HG02588 (cell line): ENCODE measurements at regions not wholly inside any gene's neighbourhood (a gene's known extent, or its start where the extent isn't known, plus 50 kb on each side); places are given as distances from the start of the nearest gene placed in this dataset.
"Not testable (repeated sequence)": the region's sequence is repeated elsewhere in the genome, so short reads cannot be mapped to it uniquely, and the experiment has no call there.

Experiments used
- ATAC-seq: cut with Tn5 transposase; IDR thresholded peaks from one replicate; pipeline ENCODE4 v1.9.1; 2021; ENCODE audit warnings: mild to moderate bottlenecking, moderate library complexity; ENCODE audit not compliant: unreplicated experiment

DNA sequence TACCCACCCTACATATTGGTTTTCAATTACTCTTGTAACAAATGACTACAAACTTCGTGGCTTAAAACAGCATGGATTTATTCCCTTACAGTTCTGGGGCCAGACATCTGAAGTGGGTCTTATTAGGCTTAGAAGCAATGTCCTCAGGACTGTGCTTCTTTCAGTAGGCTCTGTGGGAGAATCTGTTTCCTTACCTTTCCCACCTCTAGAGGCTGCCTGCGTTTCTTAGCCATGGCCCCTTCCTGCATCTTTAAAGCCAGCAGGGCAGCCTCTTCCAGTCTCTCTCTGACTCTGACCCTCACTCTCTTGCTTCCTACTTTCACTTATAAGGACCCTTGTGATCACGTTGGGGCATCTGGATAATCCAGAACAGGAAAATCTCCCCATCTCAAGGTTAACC, 252.5 kb upstream of the PGRMC2 start:
- ATAC-seq: no peak

DNA sequence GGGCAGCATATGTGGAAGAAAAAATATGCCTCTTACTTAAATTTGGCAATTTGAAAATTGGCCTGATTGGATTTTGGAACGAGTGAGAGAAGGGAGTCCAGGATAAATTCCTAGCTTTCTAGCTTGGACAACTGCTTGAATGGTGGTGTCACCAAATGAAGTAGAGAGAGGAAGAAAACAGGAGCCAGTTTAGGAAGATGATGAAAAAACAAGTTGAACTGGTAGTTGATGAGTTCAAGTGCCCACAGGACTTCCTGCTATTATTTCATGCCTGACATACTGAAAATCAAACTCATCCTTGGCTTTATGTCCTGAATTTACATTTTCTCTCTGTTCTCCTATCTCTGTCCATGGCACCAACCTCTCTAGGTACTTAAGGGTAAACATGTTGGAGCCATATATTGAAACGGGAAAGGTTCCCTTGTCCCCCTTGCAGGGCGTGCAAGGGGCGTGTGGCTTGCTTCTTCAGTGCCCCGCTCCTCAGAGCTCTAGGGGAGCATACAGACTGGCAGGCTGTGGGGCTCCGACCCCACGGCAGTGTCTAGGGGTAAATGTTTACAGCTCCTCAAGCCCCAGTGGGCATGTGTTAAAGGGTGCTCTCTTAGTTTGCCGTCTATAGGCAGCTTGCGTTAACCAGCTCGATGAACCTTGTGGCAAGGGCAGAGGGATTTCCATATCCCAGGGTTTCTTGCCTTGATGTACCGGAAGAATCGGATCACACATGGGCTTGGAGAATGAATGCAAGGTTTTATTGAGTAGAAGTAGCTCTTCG, 250.7 kb upstream of the PGRMC2 start:
- ATAC-seq: no peak

DNA sequence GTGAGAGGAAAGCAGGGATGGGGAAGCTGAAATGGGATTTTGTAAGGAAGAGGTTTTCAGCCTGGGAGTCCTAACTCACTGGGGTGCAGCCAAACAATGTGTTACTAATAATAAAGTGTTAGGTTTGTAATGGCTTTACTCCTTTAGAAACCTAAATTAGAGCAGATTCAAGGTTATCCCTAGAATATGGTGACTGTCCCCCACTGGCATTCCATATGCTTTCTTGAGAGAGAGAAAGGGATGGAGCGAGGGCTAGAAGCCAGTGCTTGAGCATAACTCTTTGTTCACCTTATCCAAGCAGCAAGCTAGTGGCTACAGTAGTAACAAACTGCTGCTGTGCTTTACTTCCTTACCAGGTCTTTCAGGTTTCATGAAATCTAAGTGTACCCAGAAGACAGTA, 249.1 kb upstream of the PGRMC2 start:
- ATAC-seq: no peak

DNA sequence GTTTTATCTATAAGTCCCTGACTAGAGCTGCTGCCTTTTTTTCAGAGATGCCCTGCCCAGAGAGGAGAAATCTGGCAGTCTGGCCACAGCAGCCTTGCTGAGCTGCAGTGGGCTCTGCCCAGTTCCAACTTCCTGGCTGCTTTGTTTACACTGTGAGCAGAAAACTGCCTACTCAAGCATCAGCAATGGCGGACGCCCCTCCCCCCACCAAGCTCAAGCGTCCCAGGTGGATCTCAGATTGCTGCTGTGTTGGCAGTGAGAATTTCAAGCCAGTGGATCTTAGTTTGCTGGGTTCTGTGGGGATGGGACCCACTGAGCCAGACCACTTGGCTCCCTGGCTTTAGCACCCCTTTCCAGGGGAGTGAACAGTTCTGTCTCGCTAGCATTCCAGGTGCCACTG, 247.9 kb upstream of the PGRMC2 start:
- not testable (repeated sequence) for ATAC-seq

DNA sequence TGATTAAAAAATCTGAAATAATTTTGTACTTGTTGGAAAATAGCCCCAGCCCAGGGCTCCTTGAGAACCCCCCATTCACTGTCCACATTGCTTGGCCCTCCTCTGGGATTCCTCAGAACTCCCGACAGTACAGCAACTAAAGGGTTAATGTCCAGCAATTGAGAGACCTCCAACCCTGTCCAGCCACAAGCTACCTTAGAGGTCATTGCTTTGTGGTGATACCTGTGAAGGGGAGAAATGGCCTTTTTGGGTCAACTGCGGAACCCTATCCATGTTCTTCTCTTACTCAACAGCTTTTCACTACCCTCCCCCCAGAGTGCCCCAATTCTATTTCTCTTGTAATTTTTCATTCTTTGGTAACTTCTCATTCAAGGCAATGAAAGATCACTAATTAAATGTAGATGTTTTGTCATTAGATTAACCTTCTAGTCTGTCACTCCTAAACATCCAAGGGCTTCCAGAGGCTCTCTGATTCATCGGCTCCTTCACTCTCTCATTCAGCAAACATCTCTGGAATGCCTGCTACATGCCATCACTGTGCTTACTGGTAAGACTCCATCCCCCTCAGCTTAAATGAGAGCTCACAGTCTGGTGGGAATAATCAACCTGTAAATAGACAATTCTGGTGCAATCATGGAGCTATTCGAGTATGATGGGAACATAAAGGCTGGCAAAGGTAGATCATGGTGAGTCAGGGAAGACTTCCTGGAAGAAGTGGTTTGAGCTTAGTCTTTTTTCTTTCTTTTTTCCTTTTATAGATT, 241.4 kb upstream of the PGRMC2 start:
- no peak for ATAC-seq

DNA sequence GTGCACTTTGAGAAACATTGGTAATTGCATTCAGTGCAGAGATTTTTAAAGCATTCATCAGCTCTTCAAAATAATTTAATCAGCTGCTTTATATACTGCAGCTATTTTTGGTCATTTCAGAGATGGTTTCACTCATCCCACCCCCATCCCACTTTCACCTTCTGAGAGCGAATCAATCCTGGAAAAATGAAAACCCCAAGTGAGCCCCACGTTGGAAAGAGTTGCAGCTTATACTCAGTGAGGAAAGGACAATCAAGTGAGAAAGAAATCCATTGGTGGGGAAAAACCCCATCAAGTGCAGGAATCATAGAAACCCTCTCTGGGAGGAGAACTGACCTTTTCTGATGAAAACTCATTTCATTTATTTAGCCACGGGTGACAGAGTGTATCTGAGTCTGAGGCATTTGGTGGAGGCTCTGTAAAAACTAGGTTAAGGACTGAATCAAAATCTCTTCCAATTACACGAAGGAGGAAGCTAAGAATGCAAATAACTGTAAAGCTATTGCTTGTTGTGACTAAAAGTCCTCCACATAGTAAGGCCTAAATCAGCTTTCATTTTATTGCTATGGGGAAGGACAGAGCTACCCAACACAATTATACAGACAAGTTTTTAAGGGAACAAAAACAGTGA, 240.4 kb upstream of the PGRMC2 start:
- ATAC-seq: no peak

DNA sequence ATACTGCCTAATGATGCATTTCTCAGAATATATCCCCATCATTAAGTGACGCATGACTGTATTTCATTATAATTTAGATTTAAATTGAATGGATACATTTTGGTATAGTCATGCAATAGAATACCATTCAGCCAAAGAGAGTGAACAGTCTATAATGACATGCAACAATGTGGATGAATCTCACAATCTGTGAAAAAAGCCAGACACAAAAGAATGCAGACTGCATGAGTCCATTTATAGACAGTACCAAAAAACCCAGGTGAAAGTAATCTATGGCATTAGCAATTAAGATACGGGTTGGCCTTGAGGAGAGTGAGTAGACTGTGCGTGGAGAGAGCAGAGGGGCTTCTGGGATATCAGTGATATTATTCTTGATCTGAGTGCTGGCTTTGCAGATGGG, 239.7 kb upstream of the PGRMC2 start:
- ATAC-seq: no peak

DNA sequence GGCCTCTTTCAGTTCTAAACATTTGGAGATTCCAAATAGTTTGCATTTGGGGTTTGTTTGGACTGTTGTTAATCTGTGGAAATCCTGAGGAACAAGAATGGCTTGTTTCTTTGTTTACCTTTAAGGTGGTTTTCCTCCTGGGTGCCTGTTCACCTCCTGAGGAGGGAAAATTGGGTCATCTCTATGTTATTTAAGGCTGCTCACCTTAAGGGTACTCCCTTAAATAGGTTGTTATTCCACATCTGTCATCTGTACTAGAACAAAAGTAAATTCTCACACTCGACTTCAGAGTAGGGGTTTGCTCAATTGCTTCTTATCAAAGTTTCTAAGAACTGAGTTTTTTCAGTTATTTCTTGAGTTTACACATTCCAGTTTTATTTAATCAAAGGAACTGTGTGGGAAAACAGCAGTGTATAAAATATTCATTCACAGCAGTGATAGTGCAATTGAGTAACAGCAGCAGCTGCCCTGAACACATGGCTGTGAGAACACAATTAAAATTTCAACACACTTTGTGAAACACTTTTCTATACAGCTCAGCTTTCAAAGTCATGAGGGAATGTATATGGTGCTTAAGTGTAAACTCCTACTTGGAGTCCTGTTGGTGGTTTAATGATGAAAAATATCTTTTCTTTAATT, 238.5 kb upstream of the PGRMC2 start:
- ATAC-seq: no peak

DNA sequence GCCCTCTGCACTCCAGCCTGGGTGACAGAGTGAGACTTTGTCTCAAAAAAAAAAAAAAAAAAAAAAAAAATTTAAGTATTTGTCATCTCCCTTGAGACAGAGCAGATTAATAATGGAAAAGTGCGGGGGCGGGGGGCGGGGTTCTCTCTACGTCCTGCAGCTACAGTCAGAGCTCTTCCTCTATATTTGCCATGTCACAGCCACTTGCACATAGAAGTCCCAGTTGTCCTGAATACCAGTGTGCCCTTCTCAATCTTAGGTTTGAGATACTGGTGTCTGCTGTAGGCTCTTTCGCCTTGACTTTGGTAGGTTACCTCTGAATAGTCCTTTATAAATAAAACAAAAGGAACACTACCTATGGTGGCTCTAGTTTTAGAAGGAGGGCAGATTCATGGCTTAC, 237.8 kb upstream of the PGRMC2 start:
- no peak for ATAC-seq

DNA sequence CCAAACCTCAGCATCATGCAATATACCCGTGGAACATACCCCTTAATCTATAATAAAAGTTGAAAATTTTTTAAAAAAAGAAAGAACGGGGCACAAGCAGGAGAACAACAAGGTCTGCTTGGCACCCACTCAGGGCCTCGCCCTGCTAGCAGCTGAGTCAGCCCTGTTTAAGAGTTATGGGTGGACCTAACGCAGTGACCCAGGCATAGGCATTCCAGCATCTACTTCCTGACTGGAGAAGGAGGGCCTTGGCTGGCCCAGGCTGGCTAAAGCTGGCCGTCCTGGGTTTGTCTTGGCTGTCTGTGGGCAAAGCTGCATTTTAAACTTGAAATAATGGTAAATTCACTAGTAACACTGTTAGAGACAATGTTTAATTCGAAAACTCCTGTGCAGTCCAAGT, 236.7 kb upstream of the PGRMC2 start:
- no peak for ATAC-seq

DNA sequence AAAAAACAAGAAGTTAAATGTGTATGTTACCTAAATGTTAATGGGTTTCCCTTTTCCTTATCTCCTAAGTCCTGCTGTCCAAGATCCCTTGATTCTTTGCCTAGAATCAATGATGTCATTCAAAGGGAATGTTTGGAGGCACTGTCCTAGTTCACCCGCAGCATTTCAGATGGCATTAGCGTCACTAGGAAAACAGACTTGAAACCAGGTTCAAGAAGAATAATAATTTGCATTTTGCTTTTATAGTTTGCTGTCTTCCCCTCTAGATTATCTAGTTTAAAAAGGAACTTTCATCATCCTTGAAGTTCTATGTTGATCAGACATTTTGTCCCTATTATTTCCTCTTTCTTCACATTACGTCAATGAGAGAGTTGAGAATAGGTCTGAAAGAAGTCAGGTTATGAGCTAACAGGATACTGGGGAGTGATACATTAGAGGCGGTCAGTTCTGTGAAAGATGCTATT, 234.1 kb upstream of the PGRMC2 start:
- no peak for ATAC-seq

DNA sequence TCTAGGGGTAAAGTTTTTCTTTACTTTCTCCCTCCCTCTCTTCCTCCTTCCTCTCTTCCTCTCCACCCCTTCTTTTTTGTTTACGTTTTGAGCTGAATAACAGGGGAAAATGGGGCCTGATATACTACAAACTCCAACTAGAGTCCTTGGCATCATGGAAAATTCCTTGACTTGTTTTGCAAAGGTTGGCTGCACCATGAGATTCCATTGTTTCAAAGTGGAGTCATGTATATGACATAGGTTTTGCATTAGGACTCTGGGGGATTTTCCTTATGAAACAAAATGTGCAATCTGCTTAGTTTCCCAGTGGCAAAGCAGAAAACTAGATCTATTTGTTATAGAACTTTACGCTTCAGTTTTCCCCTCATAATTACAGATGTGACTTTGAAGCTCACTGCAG, 233.5 kb upstream of the PGRMC2 start:
- no peak for ATAC-seq

DNA sequence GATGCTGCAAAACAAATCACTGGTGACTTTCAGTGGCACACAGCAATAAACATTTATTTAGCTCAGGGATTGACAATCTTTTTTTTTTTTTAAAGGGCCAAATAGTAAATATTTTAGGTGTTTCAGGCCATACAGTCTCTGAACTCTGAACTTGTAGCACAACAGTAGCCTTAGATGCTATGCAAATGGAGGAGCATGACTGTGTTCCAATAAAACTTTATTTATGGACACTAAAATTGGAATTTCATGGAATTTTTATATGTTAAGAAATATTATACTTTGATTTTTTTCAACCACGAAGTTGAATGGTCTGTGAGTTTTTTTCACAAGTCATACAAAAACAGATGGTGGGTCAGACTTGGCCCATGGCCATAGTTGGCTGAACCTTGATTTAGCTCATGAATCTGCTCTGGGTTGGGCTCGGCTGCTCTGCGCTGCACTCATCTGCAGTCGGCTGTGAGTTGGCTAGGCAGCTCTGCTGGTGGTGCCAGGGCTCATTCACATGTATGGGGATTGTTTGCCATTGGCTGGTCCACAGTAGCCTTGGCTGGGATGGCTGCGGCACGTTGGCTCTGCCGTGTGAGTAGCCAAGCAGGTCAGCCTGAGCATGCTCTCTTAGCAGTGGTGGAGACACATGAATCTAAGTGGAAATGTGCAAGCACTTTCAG, 231.7 kb upstream of the PGRMC2 start:
- ATAC-seq: no peak

DNA sequence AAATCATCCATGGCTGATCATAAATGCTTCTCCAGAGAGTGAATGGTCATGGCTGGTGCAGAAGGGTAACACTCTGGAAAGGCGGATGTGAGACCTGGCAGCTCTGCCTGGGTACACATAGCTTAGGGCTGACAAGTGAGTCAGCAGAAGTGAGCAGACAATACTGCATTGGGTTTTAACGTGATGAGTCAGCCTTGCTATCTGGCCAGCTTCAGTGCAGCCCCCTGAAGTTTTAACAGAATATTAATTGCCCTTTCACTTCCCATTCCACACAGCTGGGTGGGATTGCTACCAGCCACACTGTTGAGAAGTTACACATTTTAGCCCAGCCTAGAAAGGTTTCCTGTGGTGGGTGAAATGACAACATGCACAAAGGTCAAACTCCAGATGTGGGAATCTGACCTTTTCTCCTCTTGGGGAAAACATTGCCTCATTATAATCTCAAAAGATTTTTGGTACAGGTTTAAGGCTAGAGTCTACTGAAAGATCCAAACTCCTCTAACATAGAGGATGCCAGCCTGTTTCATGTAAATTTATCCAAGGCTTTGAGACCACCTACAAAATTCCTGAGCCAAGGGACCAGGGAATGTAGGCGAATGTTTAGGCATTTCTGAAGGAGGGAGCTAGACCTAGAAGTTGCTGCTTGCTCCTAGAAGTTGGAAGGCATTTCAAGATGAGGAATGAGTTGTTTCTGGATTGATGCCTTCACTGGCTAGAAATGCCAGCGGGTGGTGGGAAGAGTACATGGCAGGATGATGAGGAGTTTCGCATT, 230.3 kb upstream of the PGRMC2 start:
- peak; percentile 97 for ATAC-seq

DNA sequence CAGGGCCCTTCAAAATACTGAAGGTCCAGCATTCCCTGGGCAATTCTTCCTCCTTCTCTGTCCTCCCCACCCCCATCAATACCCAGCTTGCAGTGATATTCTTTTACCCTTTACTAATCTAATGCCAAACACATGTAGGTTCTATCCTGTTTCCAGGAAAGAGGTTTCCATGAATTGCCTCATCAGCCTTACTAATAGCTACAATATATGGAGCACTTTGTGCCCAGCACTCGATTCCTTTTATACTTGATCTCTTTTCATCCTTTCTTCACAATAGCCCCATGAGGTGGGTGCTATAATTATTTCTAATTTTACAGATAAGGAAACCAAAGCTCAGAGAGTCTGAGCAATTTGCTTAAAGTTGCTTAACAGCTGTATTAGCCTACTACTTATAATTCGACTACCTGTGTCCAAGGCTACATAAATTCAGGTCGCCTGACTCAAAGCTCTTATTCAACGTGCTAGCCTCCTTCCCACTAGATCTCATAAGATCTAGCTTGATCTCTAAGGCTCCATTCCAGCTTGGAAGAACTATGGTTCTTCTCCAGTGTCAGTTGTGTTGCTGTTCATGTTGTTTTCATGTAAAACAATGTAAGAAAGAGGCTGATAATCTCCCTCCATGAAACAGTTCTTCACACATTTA, 229.6 kb upstream of the PGRMC2 start:
- ATAC-seq: no peak

DNA sequence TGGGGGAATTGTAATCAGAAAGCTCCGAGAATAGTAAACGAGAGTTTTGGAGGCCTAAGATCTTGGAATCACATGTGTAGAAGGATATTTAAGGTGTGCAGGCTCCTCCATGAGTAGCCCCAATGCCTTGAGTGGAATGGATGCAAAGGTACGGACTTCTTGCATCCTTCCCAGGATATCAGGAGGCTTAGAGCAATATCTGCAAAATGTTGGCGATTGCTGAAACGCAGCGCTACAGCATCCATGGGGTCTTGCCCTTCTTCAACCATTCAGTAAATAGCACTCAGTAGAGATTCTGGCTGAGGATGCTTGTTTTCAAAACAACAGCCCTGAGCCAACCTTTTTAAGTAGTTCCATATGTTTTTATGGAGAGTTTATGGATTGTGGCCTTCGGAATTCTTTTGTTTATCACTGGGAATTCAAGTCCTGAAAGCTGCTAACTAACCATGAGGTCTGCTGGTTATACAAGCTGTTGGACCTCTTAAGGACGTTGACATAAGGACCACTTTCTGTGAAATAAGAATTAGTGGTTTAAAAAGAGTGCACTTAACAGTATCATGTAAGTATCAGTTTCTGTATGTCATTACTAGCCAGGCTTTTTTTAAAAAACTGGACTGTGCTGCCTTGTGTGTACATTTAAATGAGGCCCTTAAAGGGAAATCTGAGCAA, 228.8 kb upstream of the PGRMC2 start:
- ATAC-seq: peak; percentile 49

DNA sequence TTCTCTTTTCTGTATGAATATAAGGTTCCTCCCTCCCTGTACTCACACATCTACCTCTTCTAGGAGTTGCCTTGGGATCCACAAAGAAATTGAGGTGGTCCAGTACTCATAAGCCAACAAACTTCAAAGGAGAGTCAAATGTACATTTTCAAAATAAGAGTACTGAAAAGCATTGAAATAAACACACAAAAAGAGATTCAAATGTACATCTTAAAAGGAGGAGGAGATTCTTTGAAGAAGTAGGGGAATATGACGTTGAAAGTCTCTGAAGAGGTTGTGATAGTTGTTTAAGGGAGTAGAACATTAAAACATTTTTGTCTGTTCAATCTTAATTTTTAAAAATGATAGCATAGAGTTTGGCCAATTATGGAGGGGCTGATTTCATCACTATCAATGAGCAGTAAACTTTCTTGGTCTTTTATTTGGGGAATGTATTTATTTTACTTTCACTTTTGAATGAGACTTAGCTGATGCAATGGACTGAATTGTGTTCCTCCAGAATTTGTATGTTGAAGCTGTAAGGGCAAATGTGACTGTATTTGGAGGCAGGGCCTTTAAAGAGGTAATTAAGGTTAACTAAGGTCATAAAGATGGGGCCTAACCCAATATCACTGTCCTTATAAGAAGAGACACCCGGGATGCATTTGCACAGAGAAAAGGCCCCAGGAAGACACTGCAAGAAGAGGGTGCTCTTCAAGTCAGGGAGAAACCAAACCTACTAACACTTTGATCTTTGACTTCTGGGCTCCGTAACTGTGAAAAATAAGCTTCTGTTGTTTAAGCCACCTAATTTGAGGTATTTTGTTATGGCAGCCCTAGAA, 226.3 kb upstream of the PGRMC2 start:
- ATAC-seq: no peak

DNA sequence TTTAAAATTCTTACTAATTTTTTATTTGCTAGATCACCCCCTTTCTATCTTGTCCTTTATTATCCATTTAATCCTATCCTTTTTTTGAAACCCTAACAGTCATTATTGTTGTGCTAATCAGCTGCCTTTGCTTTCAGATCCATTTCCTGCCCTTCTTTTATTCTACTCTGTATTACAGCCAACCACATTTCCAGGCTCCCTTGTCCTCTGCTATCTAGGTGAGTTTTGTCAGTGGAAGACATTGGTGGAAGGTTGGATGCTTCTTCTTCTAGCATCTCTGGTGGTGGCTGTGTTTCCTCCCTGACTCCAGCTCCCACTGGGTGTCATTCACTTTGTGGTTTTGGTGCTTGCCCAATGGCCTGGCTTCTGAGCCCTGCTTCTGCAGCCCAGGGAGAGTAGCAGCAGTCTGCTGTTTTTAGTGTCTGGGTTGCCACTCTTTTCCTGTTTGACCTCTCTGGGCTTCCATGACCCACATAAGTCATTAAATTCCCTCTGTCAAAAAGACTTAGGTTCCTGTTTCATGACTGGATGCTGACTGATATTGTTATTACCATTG, 225.2 kb upstream of the PGRMC2 start:
- ATAC-seq: no peak
